CD4-positive, alpha-beta T cell treated with Interferon gamma for 1 hour (primary cell): ENCODE measurements at regions not wholly inside any gene's neighbourhood (a gene's known extent, or its start where the extent isn't known, plus 50 kb on each side); places are given as distances from the start of the nearest gene placed in this dataset.
A peak's percentile ranks its signal among the peaks of the same experiment; 100 is the strongest.
"Not testable (repeated sequence)": the region's sequence is repeated elsewhere in the genome, so short reads cannot be mapped to it uniquely, and the experiment has no call there.

Experiments
- DNase-seq: peaks from one replicate; pipeline ENCODE4 v3.0.0-alpha.2; 2020

- DNase-seq: not testable (repeated sequence)
These were observed 311.7 kb downstream of the BCL2L11 start for GRCh38 chr2:111432423-111432822.

GRCh38 chr2:111432916-111433499 lies 312.3 kb downstream of the BCL2L11 start:
- not testable (repeated sequence) for DNase-seq

DNA sequence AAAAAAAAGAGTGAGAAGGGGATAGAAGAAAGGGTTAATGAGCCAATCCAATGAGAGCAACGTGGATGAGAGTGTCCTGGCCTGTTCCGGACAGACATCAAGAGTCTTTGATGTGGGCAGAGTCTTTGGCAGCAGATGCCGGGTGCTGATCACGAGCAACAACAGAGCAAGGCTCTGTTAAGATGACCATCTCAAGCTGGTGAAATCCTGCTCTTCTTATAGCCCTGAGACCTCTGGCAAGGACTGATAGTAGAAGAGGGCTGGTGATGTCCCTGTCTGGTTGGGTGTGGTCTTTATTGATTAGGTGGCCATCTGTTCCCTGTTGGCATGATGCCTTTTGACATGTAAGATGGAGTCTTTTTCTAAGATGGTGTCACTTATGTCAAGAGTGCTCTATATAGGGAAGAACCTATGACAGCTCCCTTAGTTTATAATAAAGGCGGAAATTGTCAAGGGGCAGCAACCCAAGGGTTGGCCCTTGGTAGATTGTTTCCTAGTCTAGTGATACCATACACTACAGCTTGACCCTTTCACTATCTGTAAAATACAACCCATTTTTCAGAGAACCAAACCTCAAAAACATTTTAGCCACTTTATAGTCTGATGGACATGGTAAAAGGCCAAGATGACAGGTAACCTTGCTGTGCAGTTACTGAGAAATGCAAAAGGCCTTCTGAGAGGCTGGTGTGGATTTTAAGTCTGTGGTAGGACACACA lies 313.3 kb downstream of the BCL2L11 start:
- not testable (repeated sequence) for DNase-seq

DNA sequence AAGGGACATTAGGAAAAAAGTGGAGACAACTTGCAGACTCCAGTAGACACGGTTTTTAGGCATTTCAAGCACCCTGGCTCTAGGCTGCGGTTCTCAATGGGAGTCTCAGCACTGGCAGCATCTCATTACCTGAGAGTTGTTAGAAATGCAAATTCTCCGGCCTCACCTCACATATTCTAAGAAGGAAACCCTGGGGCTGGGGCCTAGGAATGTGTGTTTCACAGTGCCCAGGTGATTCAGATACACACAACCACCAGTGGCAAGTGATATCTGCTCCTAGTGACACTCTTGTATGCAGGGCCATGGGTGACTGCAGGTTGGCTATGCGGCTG lies 313.9 kb downstream of the BCL2L11 start:
- DNase-seq: not testable (repeated sequence)

DNA sequence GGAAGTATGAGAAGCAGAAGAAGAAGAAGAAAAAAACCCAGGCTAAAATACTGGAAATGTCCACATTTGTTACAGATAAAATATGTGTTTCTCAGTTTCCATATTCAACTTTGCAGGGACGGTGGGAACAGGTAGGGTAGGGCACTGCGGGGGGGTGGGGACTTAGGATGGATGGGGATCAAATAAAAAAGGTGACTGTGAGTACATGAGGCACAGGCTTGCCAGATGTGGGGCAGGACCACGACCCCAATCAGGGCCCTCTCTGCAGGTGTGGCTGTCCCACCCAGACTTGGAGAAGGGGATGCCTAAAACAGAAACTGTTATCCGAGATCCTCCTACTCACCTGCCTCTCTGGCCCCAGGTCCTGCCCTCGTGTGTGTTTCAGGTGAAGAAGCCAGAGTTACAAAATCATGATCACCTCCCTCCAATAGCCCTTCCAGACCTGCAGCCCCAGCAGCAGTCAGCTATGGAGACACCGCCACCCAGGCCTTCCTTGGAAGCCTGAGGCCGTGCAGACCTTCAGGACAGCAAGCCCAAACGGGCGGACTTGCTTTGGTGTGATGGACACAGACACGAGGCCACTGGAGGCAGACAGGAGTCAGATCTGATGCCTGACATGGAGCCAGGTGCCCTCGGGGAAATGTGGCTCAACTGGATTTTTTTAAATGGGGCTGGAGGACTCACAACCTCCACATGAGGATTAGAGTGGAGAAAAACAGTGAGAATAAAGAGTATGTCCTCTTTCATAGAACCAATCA lies 315.0 kb downstream of the BCL2L11 start:
- DNase-seq: not testable (repeated sequence)

- DNase-seq: not testable (repeated sequence)
These were observed 315.7 kb downstream of the BCL2L11 start for GRCh38 chr2:111436411-111436810.

DNA sequence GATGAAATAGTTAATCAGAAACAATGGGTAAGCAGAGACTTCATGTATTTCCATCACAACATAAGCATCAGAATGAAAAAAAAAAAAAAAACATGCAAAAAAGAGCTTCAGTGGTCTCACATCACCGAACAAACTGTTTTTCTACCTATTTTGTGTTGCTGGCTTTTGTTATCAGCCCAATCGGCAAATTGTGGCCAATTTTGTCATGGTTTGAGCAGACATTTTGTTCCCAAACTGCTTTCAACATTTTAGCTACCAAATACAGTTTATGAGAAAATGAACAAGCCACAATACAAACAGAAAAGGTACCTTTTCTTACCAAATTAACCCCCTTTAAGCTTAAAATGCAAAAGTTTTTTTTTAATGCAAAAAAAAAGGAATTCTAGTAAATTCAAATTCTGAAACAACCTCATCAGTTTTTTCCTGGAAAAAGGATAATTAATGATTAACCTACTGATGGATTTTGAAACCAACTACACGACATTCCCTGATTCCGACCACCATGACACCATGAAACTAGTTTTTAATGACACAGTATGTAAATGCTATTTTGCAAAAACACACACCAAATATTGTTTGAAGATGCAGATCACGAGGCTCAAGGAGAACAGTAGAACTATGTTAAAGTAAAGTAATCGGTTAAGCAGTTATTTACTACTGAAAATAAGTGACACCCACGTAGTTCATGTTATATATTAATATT lies 316.7 kb downstream of the BCL2L11 start:
- DNase-seq: not testable (repeated sequence)

DNA sequence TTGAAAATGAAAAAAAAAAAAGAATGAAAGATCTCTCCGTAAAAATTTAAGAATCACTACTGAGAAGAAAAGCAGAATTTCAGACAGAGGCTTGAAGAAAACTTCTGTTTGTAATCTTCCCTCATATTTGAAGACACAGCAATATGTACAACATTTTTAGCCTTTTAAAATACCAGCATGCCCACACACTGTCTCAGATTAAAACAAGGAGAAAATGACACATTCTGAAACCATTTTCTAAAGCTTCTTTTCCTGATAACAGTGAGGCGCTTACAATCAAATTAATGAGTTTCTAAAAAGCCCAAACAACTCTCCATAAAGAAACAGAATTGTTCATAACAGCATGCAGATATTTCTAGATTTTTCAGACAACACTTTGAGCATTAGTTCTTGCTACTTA lies 317.4 kb downstream of the BCL2L11 start:
- not testable (repeated sequence) for DNase-seq

GRCh38 chr2:111439237-111439636 lies 318.5 kb downstream of the BCL2L11 start:
- not testable (repeated sequence) for DNase-seq

- not testable (repeated sequence) for DNase-seq
These were observed 320.9 kb downstream of the BCL2L11 start for GRCh38 chr2:111441614-111442013.

DNA sequence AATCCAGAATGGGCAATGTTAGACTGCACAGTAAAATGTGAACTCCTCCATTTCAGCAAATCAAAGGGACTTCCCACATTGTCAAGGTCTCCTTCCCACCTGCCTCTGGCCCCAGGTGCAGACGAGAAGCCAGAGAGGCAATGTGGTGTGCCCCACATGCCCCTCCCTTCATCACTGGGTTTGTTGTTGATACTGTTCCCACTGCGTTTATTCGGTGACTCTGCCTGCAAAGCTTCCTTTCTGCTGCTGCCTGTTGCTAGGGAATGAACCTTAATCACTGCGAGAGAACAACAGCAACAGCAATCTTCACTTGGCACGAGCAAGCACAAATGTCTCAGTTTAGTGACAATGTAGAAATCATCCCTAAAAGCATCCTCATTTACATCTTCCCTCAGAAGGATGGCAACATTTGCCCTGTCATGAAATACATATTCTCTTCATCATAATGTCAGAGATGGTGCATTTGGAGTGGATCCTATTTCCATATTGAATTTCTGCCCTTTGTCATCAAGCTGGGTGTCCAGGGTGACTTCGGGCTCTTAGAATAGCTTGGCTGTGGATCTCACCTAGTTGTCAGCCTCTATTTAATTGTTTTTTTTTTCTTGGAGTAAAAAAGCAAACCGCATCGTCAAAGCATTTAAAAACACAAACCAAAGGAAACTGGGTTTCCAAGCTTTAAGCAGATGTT lies 322.2 kb downstream of the BCL2L11 start:
- DNase-seq: not testable (repeated sequence)

DNA sequence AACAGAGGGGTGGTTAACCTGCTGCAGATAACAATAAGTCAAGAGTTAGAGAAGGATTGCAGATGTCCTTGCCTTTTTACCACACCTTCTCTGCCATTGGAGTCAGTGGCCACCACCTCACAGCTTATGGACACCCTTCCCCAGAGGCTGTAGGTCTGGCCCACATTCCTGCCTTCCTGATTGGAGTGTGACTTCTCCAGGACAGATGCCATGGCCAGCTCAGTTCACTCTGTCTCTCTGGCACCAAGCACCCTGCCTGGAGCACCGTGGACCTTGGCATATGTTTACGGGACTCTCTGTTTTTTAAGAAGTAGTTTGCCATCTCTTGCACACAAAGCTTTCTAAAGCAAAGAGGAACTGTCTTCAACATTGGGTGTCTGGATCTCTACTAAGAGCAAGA lies 323.8 kb downstream of the BCL2L11 start:
- not testable (repeated sequence) for DNase-seq

DNA sequence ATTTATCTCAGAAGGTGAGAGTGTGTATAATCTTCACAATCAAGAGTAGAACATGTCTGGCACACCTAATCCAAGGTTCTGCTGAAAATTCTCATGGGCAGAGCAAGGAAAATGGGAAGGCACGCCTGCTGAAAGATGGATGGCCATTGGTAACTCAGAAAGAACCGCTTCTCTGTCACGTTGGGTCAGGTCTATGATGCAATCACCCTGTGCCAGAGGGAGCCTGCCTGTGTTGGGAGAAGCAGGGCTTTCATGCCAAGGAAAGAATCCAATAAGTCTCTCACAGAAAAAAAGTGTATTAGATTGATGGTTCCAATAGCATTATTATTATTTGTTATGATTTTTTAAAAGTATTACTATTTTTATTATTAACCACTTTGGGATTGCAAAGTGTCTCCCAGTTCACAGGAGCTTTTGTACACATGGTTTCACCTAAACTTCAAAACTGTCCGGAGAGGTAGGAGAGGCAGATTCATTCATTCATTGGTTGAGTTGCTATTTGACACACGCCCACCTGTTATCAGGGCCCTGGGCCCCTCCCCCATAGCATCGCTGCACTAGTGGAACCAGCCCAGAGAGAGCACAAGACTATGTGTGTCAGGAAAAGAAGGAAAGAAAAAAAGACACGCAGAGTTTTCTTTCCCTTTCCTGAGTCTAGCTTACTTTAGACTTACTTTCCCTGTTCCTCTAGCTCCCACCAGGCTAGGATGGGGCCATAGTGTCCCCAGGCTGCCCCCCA lies 324.6 kb downstream of the BCL2L11 start:
- DNase-seq: not testable (repeated sequence)

DNA sequence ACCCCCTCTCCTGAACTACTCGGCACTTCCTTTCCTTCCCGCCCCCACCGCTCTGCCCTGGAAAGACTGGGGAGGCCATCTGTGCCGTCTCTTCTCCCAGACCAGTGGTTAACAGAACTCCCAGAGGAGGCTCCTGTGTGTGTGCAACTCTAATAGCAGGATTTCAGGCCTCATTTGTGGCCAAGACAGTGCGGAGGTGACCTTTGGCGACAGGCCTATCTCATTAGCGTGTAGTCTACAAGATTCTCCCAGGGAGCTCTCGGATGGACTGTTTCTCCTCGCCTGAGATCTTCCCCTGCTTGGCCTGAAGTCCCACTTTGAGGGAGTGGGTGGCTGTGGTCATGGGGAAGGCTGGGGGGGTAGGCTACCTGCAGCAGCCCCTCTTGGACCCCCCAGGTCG lies 325.2 kb downstream of the BCL2L11 start:
- DNase-seq: not testable (repeated sequence)

GRCh38 chr2:111447482-111447881 lies 326.8 kb downstream of the BCL2L11 start:
- DNase-seq: not testable (repeated sequence)

DNA sequence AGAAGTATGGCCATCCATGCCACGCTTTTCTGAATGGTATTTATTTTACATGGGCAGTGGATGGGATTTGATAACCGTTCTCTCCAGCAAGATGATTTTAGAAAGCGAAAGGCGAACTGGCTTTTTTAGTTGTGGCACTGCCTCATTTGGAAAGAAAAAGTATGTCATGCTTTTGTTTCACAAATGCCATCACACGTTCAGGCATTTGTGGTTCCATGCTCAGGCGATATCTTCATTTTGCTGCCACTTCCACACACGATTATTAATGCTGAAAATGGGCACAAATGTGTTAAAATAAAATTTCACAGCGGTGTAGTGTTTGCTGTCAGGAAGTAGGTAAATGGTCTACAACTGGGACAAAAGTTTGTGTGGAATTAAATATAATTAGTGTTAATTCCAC lies 328.1 kb downstream of the BCL2L11 start:
- not testable (repeated sequence) for DNase-seq

DNA sequence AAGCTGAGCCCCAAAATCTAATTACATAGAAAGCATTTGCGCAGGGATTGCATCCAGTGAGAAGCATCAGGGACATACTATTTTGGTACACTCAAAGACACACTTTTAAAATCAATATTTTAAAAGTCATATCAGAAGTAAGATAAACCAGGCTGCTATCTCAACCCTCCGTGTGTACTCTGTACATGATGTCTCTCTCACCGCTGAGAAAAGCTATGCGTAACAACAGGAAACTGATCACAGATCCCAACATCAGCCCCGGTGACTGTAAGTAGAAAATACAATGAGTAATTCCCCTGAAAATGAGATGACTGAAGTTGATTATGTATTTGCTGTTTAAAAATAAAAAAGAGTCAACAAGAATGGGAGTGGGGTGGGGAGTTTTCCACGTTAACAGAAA lies 329.8 kb downstream of the BCL2L11 start:
- DNase-seq: not testable (repeated sequence)

- DNase-seq: not testable (repeated sequence)
These were observed 331.0 kb downstream of the BCL2L11 start for GRCh38 chr2:111451692-111452199.

DNA sequence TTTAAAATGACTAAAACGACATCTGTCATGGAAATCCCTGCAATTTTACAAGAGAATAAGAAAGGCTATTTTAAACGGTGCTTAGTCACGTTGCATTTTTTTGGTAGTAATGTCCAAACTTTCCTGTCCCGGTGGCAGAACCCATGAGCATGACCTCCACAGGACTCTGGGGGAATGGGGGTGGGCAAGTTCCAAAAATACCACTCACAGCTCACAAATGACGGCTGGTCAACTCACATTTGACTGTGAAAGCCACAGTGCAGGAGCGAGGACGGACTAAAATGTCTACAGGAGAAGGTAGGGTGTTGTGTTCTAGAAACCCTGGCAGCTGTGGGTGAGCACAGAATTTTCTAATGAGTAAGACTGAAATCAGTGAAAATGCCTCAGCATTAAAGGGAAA lies 331.5 kb downstream of the BCL2L11 start:
- DNase-seq: not testable (repeated sequence)

DNA sequence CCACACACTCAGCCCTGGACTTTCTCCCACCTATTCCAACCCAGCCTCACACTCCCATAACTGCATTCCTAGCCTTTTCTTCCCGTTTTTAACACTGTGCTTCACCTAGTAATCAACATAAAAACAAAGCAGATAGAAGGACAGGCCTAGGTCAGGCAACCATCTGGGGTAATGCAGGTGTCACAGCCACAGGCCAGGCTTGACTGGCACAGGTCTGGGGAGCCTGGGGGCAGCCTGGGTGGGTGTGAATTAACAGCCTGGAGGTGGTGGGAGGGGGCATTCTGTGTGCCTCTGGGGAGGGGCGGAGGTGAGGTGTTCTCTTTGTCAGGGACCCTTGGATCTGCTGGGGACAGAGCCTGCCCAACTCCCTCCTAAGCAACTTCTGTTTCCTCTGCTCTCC lies 332.6 kb downstream of the BCL2L11 start:
- DNase-seq: not testable (repeated sequence)

DNA sequence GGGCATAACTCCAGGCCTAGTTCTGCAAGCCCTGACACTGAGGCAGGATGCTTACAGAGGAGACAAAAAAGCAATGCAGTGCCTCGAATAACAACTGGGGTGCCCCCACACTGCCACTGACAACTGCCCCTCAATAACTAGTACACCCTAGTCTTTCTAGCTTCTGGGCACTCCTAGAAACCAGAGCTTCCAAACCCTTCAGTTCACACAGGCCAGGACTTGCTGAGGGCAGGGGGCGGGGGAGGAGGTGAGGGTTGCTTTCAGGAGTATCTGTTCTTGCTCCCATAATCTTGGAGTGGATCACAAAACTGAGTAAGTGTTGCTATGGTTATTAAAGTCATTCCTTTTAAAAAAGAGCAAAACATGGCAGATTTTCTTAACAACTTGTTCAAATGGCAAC lies 333.1 kb downstream of the BCL2L11 start:
- DNase-seq: not testable (repeated sequence)

- peak; percentile 66 for DNase-seq
These were observed 333.7 kb downstream of the BCL2L11 start for GRCh38 chr2:111454404-111454803.
